DND-41 (cell line): ENCODE measurements at regions not wholly inside any gene's neighbourhood (a gene's known extent, or its start where the extent isn't known, plus 50 kb on each side); places are given as distances from the start of the nearest gene placed in this dataset.
A peak's percentile ranks its signal among the peaks of the same experiment; 100 is the strongest.

Experiments
- ATAC-seq: fragments of 200-7000 bp; cut with Tn5 transposase; 3 replicates; pipeline ENCODE4 v1.9.1; 2021; ENCODE audit warnings: low read depth; ENCODE audit not compliant: insufficient read depth
- DNase-seq: peaks from one replicate; pipeline ENCODE4 v3.0.0-alpha.2; 2020
- H2AFZ ChIP-seq: 2 replicates; pipeline ENCODE4 v1.6.0; 2012; ENCODE audit warnings: low read depth, low read length
- H3K27ac ChIP-seq: 2 replicates; pipeline ENCODE4 v1.5.1; 2012; ENCODE audit warnings: low read length, inconsistent platforms
- H3K27me3 ChIP-seq: fragments of 200-600 bp; sonication (generic); 2 replicates; pipeline ENCODE4 v1.6.0; 2012; ENCODE audit warnings: low read length, mild to moderate bottlenecking, inconsistent platforms; ENCODE audit not compliant: insufficient read depth, poor library complexity
- H3K36me3 ChIP-seq: 2 replicates; pipeline ENCODE4 v1.5.1; 2012; ENCODE audit warnings: low read length, inconsistent platforms; ENCODE audit not compliant: insufficient read depth
- H3K4me1 ChIP-seq: 2 replicates; pipeline ENCODE4 v1.5.1; 2012; ENCODE audit warnings: mild to moderate bottlenecking, low read length; ENCODE audit not compliant: insufficient read depth
- H3K4me2 ChIP-seq: 2 replicates; pipeline ENCODE4 v1.6.0; 2012; ENCODE audit warnings: mild to moderate bottlenecking, moderate library complexity, low read length, inconsistent platforms; ENCODE audit not compliant: insufficient read depth
- H3K4me3 ChIP-seq, 2 experiments: fragments of 200-600 bp in 1 of 2; shearing (Covaris generic) in 1 of 2; 2 replicates each; pipeline ENCODE4 v1.5.1; 2012 to 2016; ENCODE audit warnings: inconsistent platforms in 2 of 2, low read length in 2 of 2, mild to moderate bottlenecking in 2 of 2, low read depth in 1 of 2, moderate library complexity in 1 of 2
- H3K79me2 ChIP-seq: 2 replicates; pipeline ENCODE4 v1.6.0; 2012; ENCODE audit warnings: low read length, inconsistent platforms; ENCODE audit not compliant: insufficient read depth
- H3K9ac ChIP-seq: 2 replicates; pipeline ENCODE4 v1.6.0; 2012; ENCODE audit warnings: low read depth, mild to moderate bottlenecking, inconsistent platforms, low read length, moderate library complexity
- H3K9me3 ChIP-seq: 2 replicates; pipeline ENCODE4 v1.5.1; 2012; ENCODE audit warnings: low read length, moderate library complexity, mild to moderate bottlenecking, inconsistent platforms; ENCODE audit not compliant: insufficient read depth, severe bottlenecking
- H4K20me1 ChIP-seq: 2 replicates; pipeline ENCODE4 v1.6.0; 2012; ENCODE audit warnings: low read length; ENCODE audit not compliant: insufficient read depth
- EZH2 ChIP-seq: IDR thresholded peaks from 3 replicates; pipeline ENCODE4 v1.6.1; 2012; ENCODE audit warnings: borderline replicate concordance, low read depth, mild to moderate bottlenecking, moderate library complexity, low read length, inconsistent platforms; ENCODE audit not compliant: severe bottlenecking
- TF ChIP-seq, protein P1 (sequence below): IDR thresholded peaks from 2 replicates; pipeline ENCODE4 v1.5.1; 2012; ENCODE audit warnings: borderline replicate concordance, low read length, moderate library complexity, mild to moderate bottlenecking; ENCODE audit not compliant: poor library complexity, severe bottlenecking; ENCODE audit errors: extremely low read depth

DNA sequence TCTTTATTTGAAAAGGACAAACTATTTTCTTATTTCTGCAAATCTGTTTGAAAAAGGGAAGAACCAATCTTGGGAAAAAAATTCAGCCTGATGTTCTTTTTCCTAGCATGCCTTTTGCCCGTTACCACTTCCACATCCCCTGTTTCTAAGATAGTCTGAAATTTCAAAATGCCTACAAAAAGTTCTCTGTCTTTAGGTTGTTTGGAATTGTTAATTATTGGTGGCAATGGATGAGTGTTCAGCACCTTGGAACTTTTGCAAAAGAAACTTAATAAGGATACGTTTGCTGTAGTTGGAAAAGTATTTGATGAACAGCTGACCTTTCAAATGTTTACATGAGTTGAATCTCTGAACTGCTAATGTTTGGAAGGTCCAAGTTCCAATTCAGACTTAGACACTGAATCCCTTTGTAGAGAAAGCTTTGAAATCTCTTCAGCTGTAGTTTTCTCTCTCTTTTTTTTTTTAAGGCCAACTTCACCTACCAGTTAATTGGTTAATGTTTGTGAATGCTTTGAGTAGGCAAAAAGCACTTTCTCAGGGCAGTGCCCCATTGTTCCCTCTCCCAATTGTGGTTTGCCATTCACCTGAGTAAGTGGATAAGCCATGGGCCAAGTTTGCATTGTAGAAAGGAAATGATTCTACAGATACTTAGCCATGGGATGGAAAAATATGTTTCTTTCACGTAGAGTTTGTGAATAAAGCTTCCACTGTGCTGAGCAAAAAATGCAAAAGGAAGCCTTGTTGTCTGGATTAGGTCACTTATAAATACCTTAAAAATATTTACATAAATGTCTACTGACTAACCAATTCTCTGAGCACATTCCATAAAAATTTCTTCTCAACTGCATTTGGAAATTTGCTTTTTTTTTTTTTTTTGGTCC is 156.4 kb upstream of the ELL2 start:
- Histone ChIP-seq H3K27ac (no peak overlapping the region), H3K4me1 (peaks cover 13% of the 10 kb centered on the region), H3K9ac (no peak overlapping the region), H3K4me3 (no peak overlapping the region), H3K9me3 (no peaks in the 10 kb centered on the region), H3K36me3 (no peaks in the 10 kb centered on the region), H4K20me1 (no peaks in the 10 kb centered on the region), H3K27me3 (no peaks in the 10 kb centered on the region), H3K4me2 (no peak overlapping the region), H2AFZ (no peak overlapping the region), H3K79me2 (no peaks in the 10 kb centered on the region)
- DNase-seq: no peak
- TF ChIP-seq, protein P1, sequence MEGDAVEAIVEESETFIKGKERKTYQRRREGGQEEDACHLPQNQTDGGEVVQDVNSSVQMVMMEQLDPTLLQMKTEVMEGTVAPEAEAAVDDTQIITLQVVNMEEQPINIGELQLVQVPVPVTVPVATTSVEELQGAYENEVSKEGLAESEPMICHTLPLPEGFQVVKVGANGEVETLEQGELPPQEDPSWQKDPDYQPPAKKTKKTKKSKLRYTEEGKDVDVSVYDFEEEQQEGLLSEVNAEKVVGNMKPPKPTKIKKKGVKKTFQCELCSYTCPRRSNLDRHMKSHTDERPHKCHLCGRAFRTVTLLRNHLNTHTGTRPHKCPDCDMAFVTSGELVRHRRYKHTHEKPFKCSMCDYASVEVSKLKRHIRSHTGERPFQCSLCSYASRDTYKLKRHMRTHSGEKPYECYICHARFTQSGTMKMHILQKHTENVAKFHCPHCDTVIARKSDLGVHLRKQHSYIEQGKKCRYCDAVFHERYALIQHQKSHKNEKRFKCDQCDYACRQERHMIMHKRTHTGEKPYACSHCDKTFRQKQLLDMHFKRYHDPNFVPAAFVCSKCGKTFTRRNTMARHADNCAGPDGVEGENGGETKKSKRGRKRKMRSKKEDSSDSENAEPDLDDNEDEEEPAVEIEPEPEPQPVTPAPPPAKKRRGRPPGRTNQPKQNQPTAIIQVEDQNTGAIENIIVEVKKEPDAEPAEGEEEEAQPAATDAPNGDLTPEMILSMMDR: no peak
- TF ChIP-seq EZH2: no peak
- no peak for ATAC-seq

DNA sequence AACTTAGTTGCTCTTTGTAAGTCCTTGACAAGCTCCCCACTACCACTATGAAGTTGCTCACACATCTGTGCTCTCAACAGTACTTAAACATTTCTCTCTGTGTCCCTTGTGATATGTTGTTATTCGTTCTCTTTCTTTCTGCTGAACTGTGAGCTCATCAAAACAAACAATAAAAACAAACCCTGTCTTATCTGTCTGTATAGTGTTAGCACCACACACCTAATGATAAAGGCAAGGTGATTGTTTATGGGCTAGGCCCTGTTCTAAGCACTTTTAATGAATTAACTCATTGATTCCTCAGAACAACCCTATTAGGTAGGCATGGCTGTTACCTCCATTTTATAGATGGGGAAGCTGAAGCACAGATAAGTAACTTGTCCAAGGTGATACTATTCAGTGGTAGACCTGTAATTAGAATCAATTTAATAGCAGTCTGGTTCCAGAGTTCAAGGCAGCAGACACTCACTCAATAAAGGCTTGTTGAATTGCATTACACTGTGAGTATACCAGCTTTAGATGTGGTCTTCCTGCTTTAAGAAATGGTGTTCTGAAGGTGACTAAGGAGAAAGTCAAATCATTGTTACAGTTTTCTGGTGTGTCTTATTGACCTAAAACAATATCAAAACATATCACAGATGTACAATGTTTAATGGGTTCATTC is 153.6 kb upstream of the ELL2 start:
- Histone ChIP-seq H3K4me2 (no peak overlapping the region), H2AFZ (peak overlapping the region; percentile 41; the same call in 1 of the 2 replicates), H3K9ac (no peak overlapping the region), H4K20me1 (no peaks in the 10 kb centered on the region), H3K9me3 (no peaks in the 10 kb centered on the region), H3K36me3 (no peaks in the 10 kb centered on the region), H3K79me2 (no peaks in the 10 kb centered on the region), H3K27ac (peak overlapping the region; percentile 10; the same call in 1 of the 2 replicates), H3K4me3 (no peak overlapping the region), H3K4me1 (peaks cover 23% of the 10 kb centered on the region), H3K27me3 (no peaks in the 10 kb centered on the region)
- no peak for TF ChIP-seq EZH2
- TF ChIP-seq, protein P1: no peak
- no peak for DNase-seq
- peak; percentile 85 for ATAC-seq

DNA sequence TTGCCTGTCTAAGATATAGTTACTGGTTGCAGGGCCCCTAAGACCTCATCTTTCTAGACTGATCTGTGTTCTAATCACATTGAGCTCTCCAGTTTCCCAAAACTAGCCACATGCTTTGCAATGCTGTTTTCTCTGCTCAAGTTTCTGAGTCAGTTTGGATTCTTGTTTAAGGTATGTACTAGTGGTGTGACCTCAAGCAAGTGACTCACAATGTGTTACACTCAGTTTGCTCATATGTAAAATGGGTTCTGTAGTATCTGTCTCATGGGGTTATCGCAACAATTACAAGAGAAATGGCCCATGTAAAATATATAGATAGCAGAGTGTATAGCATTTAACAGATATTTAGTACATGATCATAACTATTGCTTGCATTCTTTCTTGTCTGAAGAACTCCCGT is 153.1 kb upstream of the ELL2 start:
- Histone ChIP-seq H3K27me3 (no peaks in the 10 kb centered on the region), H3K79me2 (no peaks in the 10 kb centered on the region), H3K4me3 (no peak overlapping the region), H3K36me3 (no peaks in the 10 kb centered on the region), H3K9me3 (no peaks in the 10 kb centered on the region), H4K20me1 (no peaks in the 10 kb centered on the region), H3K4me2 (no peak overlapping the region), H2AFZ (no peak overlapping the region), H3K4me1 (peaks cover 28% of the 10 kb centered on the region), H3K27ac (no peak overlapping the region), H3K9ac (no peak overlapping the region)
- ATAC-seq (no peak), DNase-seq (no peak)
- no peak for TF ChIP-seq EZH2
- TF ChIP-seq, protein P1: no peak
